HG03108 (cell line): ENCODE measurements at regions not wholly inside any gene's neighbourhood (a gene's known extent, or its start where the extent isn't known, plus 50 kb on each side); places are given as distances from the start of the nearest gene placed in this dataset.
"Not testable (repeated sequence)": the region's sequence is repeated elsewhere in the genome, so short reads cannot be mapped to it uniquely, and the experiment has no call there.

ENCODE experiments used
- ATAC-seq: cut with Tn5 transposase; IDR thresholded peaks from one replicate; pipeline ENCODE4 v1.9.1; 2021; ENCODE audit warnings: moderate library complexity; ENCODE audit not compliant: unreplicated experiment

DNA sequence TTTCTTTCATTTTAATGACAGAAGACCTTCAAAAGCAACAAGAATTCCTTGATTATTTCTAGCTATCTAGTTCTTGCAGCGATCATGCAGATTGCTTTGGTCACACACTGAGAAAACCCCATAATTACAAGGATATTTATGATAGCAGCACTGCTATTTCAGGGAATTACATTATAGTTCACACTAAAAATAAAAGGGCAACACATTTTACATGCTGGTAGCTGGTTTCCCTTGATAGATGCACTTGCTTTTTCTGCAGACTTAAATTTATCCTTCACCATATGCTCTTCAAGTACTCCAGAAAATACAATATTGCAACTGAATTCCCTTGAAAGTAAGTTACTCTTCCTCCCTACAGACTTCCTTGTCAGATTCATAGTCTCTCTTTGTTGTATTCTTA, 751.1 kb downstream of the CCDC85A start:
- no peak for ATAC-seq

DNA sequence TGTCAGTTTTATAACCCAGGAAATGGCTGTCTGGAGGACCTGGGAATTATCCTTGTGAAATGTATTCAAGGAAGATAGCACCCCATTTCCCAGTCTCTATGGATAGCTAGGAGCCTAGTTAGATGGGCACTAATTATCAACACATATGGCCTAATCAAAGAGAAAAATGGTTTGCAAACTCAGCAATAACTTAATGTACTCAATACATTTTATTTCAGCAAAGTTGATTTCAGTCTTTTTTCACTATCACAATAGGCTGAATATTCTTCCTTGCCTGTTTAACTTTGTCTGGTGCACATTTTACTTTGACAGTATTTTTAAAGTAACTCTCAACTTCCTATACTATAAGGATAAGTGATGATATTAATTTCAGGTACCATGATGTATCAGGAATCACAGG, 756.3 kb downstream of the CCDC85A start:
- ATAC-seq = no peak

DNA sequence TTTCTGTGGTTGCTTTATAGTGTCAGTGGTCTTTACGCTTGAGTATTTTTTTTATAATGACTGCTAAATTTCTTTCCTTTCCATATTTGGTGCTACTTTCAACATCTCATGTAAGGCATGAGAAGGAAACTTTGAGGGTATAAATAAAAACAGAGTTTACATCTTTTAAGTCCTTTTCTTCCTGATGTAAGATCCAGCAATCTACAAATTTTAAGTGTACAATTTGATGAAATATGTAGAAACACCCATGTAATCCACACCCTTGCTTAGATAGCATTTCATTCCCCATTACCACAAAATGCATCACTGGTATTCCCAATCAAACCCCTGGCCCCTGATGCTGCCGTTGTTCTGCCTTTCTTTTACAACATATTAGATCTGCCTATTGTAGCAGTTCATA, 769.1 kb downstream of the CCDC85A start:
- ATAC-seq = no peak

DNA sequence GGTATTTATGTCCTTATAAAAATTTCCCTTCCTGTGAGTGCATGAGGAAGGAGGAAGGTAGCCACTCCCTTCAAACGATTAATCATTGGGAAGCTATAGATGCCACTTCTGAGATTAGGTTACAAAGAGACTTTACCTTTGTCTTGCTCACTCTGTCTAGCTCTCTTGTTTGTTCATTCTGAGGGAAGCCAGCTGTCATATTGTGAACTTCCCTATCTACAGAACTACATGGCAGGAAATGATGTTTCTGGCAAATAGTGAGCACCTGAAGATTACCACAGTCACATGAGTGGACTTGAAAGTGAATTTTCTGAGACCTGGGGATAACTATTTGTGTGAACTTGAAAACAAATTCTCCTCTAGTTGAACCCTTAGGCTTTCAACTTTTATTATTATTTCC, 776.8 kb downstream of the CCDC85A start:
- no peak for ATAC-seq

DNA sequence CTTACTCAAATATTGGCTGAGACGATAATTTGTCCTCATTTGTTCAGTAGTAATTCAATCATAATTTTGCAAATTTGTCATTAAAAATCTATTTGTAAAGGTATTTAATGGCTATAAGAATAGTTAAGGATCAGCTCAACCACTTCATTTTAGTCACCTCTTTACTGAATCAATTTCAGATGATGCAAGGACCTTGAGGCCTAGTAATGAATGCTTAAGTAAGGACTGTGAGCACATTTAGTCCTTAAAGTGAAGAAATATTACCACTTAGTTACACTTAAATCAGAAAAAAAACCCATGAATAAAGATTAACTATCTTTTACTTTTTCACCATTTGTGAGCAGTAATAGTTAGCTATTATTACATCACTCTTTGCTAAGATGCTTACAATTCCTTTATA, 778.9 kb downstream of the CCDC85A start:
- no peak for ATAC-seq

DNA sequence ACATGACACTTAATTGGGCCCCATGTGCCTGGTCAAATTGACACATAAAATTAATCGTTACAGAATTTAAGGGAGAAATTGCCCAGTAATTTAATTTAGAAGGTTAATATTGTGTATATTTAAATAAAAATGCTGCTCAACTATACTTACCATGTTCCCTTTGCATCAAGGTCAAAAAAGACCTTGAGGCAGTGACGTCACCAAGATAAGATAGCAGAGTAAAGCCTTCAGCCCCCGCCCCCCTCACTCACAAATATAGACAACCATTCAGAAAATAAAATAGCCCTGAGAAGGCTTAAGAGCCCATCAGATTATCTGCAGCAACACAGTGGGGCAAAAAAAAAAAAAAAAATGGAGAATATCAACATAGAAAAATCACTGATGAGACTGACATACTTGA, 785.7 kb downstream of the CCDC85A start:
- ATAC-seq = no peak

DNA sequence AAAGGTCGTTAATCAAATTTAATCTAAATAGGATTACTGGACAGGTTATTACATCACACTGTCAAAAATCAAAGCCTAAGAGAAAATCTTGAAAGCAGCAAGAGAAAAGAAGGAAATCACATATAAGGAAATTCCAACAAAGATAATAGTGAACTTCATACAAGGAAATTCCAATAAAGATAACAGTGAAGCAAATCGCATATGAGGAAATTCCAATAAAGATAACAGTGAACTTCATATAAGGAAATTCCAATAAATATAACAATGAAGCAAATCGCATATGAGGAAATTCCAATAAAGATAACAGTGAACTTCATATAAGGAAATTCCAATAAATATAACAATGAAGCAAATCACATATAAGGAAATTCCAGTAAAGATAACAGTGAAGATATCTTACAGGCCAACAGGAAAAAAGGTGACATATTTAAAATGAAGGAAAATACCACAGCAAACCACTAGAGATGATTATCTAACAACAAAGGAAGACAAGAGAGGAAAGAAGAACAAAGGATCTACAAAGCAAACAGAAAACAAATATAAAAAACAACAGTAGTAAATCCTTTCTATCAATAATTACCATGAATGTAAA, 787.7 kb downstream of the CCDC85A start:
- ATAC-seq = no peak

DNA sequence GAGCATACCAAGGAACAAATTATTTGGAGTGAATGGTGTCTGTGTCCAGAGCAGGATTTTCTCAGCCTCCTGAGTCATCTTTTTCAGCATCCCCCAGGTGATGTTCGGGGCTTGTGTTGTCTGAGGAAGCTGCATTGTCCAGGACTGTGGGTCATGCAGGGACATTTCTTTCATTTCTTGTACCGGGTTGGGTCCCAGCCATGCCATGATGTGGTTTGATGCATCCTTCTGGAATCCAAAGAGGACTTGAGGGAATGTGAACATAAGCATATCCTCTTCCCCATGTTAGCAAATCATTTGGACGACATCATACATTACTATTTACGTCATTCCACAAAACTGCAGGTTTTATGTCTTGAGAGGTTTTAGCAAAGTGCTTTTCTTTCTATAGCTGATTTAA, 797.8 kb downstream of the CCDC85A start:
- ATAC-seq = no peak

DNA sequence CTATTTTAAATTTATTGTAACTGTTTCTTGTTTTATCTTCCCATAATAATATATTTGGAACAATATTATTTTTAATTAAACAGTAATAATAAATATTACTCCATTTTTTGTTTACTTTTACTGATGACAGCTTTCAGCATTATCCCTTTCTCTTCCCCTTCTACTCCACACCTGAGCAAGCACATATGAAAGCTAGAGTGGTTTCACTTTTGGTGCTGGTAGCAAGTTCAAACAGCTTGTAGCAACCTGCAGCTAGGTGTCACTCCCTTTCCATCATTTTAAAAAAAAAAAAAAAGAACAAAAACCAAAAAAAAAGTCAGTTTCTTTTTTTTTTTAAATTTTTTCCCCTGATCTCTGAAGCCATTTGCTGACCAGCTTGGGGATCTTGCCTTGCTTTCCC, 801.8 kb downstream of the CCDC85A start:
- no peak for ATAC-seq

DNA sequence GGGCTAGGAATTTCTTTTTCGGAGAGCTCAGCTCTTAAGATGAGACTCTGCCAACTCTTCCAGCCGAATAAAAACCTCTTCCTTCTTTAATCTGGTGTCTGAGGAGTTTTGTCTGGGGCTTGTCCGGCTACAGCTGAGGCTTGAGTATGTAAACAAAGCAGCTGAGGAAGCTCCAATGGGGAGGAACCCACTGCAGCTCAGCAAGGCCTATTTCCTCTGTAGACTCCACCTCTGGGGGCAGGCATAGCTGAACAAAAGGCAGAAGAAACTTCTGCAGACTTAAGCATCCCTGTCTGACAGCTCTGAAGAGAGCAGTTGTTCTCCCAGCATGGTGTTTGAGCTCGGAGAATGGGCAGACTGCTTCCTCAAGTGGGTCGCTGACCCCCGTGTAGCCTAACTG, 838.7 kb downstream of the CCDC85A start:
- ATAC-seq = no peak

DNA sequence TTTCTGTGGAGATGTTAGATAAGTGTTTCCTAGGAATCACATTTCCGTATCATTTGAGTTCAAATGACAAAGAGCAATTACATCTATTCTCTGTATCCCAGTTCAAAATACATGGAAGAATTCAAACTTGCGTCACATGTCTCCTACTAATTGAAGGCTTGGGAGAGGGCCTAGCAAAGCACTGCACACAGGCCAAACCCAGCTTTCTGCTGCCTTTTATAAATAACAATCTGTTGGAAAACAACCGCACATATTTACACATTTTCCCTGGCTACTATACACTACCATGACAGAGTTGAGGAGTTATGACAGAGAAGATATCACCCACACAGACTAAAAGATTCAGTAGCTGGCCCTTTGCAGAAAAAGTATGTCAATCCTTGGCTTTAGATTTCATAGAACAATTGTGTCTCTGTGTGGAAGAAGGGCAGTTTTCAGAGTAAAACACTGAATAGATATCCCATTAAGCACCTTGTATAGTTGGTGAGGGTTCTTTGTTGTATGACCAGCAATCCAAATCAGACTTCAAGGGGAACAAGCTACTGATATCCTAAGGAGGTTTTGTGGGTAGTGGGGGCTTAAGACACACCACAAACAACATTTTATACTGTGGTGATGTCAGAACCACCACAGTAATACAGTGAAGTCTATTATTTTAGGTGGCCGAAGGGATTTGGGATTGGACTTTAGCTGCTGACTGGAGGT, 861.3 kb downstream of the CCDC85A start:
- no peak for ATAC-seq

DNA sequence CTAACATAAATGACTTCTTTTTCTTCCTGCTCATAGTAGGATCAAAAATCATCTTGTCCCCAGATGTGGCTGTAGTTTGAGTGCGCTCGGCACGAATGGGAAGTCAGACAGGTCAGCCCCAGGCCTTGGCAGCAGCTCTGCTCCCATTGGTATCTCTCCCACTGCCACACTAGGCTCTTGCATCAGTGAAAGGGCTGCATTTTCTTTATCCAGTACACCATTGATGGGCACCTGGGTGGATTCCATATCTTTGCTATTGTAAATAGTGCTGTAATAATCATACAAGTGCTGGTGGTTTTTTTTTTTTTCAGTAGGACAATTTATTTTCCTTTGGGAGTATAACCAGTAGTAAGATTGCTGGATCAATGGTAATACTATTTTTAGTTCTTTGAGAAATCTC, 865.5 kb downstream of the CCDC85A start:
- no peak for ATAC-seq

DNA sequence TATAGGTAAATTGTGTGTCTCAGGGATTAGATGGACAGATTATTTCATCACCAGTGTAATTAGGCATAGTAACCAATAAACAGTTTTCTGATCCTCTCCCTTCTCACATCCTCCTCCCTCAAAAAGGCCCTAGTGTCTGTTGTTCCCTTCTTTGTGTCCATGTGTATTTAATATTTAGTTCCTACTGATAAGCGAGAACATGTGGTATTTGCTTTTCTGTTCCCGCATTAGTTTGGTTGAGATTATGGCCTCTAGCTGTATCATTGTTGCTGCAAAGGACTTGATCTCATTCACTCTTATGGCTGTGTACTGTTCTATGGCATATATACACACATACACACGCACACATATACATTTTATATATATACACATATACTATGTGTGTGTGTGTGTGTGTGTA, 866.2 kb downstream of the CCDC85A start:
- ATAC-seq = no peak

DNA sequence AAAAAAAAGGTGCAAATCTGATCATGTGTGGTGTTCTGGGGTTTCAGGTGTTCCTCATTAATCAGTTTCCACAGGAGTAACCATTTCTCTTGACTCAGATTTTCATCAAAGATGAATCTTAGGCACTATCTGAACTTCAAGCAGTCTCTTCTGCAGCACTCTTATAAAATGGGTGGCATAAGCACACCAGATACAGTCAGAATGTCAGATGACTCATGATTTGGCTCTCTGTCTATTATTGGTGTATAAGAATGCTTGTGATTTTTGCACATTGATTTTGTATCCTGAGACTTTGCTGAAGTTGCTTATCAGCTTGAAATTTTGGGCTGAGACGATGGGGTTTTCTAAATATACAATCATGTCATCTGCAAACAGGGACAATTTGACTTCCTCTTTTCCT, 882.5 kb downstream of the CCDC85A start:
- not testable (repeated sequence) for ATAC-seq

DNA sequence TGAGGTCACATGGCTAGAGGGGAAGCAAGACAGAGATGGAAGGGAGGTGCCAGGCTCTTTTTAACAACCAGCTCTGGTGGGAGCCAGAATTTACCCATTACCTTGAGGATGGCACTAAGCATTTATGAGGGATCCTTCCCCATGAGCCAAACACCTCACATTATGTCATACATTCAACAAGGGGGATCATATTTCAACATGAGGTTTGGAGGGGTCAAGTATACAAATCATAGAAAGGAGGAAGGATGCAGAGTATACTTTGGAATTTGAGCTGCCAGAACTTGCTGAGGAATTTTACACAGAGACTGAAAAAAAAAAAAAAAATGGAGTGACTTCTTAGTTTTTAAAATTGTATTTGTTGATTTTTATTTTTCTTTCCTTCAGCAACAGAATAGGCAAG, 891.4 kb downstream of the CCDC85A start:
- ATAC-seq = no peak

DNA sequence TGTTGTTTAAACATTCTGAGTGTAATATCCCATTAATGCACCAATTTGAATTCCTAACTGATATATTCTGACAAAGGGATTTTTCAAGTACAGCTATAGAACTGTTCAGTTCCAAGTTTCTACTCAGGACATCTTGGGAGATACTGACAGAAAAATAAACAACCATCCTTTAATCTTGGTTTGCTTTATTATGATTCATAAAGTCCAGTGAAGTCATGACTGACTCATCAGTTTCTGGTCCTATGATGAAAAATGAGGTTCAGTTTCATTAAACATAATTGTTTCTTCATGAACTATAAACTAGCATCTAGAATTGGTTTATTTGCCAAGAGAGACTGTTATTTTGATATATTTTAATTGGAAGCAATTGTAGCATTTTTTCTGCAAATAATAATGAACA, 896.2 kb downstream of the CCDC85A start:
- no peak for ATAC-seq

DNA sequence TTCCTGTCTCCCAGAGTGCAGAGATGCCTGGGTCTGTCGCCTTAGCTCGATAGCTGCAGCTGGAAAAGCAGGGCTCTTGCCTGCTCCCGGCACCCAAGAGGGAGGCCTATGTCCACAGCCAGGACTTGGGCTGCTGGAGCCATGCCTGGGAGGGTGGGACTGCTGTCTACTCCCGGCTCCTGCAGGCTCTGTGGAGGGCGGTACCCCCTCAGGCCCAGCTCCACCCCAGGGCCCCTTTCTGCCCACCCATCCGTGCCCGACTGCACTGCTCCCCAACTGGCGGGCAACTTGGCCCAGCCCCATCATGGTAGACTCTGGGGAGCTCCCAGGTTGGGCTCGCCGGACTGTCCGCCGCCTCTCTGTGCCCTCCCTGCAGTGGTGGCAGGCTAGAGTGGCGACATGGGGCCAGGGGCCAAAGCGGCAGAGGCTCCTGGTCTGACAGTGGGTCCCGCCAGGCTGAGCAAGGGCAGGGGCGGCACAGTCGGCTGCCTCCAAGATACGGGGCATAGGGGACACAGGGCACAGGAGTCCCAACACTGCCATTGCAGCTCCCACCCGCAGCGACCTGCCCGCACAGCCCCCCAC, 901.0 kb downstream of the CCDC85A start:
- no peak for ATAC-seq

DNA sequence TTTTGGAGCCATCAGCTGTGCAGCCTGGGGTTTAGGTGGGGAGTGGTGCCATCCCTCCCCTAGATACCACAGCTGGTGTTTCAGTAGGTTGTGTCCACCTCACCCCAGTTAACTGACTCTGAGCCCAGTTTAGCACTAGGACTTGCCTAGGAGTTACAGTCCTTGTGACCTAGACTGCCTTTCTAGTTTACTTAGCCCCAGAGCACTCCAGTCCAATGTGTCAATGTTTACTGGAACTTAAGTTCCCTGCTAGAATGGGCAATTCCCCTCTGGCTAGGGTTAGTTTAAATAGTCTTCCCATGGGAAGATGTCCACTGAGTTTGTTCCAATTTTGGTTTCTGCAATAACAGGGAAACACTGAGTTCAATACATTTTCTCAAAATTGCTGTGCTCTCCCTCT, 909.2 kb downstream of the CCDC85A start:
- ATAC-seq = no peak

DNA sequence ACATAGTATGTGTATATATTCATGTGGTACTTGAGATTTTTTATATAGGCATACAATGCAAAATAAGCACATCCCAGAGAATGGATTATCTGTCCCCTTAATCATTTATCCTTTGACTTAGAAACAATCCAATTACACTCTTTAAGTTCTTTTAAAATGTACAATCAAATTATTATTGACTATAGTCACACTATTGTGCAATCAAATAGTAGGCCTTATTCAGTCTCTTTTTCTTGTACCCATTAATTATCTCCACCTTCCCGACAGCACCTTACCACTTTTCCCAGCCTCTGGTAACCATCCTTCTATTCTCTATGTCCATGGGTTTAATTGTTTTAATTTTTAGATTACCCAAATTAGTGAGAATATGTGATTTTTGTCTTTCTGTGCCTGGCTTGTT, 914.1 kb downstream of the CCDC85A start:
- no peak for ATAC-seq

DNA sequence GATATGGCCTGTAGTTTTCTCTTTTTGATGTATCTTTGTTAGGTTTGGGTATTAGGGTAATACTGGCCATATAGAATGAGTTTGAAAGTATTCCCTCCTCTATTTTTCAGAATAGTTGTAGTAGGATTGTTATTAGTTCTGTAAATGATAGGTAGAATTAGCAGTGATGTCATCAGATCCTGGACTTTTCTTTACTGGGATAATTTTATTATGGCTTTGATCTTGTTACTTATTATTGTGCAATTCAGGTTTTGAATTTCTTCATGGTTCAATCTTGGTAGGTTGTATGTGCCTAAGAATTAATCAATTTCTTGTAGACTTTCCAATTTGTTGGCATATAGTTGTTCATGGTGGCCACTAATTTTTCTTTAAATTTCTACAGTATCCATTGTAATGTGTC, 916.6 kb downstream of the CCDC85A start:
- no peak for ATAC-seq

DNA sequence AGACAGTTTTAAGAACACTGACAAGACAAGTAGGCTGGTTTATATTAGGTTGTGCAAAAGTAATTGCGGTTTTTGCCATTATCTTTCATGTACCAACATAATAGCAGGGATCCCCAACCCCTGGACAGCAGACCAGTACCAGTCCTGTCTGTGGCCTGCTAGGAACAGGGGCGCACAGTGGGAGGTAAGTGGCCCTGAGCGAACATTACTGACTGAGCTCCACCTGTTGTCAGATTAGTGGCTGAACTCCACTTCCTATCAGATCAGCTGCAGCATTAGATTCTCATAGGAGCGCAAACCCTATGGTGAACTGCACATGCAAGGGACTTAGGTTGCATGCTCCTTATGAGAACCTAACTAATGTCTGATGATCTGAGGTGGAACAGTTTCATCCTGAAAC, 921.9 kb downstream of the CCDC85A start:
- ATAC-seq = no peak

DNA sequence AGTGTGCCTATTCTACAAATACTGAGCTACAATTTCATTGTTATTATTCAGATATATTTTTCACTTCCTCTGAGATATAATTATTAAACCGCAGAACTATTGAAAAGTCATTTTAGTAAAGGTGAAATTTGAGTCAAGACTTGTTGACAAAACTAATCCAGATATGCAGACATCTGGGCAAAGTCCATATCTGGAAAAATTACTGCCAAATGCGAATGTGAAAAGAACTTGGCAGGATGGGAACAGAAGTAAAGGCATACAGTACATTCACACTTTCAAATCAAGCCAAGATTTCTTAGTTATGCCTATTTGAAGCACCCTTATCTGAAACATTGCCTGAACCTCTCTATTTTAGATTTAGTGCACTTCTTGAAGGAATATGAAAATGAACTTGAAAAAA, 923.6 kb downstream of the CCDC85A start:
- no peak for ATAC-seq

DNA sequence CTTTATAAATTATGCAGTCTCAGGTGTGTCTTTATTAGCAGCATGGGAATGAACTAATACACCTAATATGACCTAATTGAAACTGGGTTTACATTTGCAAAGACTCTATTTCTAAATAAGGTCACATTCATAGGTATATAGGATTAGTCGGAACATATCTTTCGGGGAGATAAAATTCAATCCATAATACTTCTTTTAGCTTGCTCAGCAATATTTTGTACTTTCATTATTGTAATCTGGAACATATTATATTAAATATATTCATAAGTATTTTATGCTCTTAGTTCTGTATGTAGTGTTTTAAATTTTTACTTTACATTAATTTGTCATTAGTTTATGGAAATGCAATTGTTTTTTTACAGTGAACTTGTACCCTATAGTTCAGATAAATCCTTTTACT, 927.7 kb downstream of the CCDC85A start:
- ATAC-seq = no peak
